Stimulated activated CD4-positive, alpha-beta T cell treated with anti-CD3 and anti-CD28 coated beads, Interleukin-15, amount 100 ng/mL, for 24 hours (primary cell): ENCODE measurements at regions not wholly inside any gene's neighbourhood (a gene's known extent, or its start where the extent isn't known, plus 50 kb on each side); places are given as distances from the start of the nearest gene placed in this dataset.

Experiments used
- DNase-seq: peaks from one replicate; pipeline ENCODE4 v3.0.0-alpha.2; 2020

- no peak for DNase-seq
These were observed 64.8 kb downstream of the CDCA7 start for GRCh38 chr2:173419506-173419905.

GRCh38 chr2:173424886-173425285 is 70.2 kb downstream of the CDCA7 start:
- DNase-seq, result no peak

GRCh38 chr2:173427887-173428668 is 73.4 kb downstream of the CDCA7 start:
- DNase-seq, result no peak

- DNase-seq, result no peak
These were observed 76.5 kb downstream of the CDCA7 start for GRCh38 chr2:173431191-173431590.

GRCh38 chr2:173432049-173432754 is 77.5 kb downstream of the CDCA7 start:
- no peak for DNase-seq

GRCh38 chr2:173434762-173435569 is 80.3 kb downstream of the CDCA7 start:
- no peak for DNase-seq

- no peak for DNase-seq
These were observed 80.9 kb downstream of the CDCA7 start for GRCh38 chr2:173435574-173435973.

- no peak for DNase-seq
These were observed 81.4 kb downstream of the CDCA7 start for GRCh38 chr2:173436088-173436487.

- DNase-seq, result no peak
These were observed 86.5 kb downstream of the CDCA7 start for GRCh38 chr2:173441222-173441621.

GRCh38 chr2:173442542-173442941 is 87.9 kb downstream of the CDCA7 start:
- DNase-seq, result no peak

GRCh38 chr2:173446722-173447121 is 92.0 kb downstream of the CDCA7 start:
- no peak for DNase-seq

- peak; percentile 80 for DNase-seq
These were observed 94.3 kb downstream of the CDCA7 start for GRCh38 chr2:173448938-173449471.

GRCh38 chr2:173451118-173451517 is 96.4 kb downstream of the CDCA7 start:
- peak; percentile 24 for DNase-seq

GRCh38 chr2:173451941-173452340 is 97.3 kb downstream of the CDCA7 start:
- DNase-seq, result no peak

GRCh38 chr2:173452416-173452815 is 97.7 kb downstream of the CDCA7 start:
- no peak for DNase-seq

- DNase-seq, result no peak
These were observed 102.3 kb downstream of the CDCA7 start for GRCh38 chr2:173456960-173457359.

GRCh38 chr2:173457366-173457765 is 102.7 kb downstream of the CDCA7 start:
- DNase-seq, result no peak

- DNase-seq, result no peak
These were observed 104.5 kb downstream of the CDCA7 start for GRCh38 chr2:173458991-173459780.

- no peak for DNase-seq
These were observed 108.5 kb downstream of the CDCA7 start for GRCh38 chr2:173462892-173463840.

- DNase-seq, result no peak
These were observed 109.2 kb downstream of the CDCA7 start for GRCh38 chr2:173463846-173464245.

GRCh38 chr2:173467751-173468150 is 113.1 kb downstream of the CDCA7 start:
- DNase-seq, result no peak
